OCI-LY7 (cell line): ENCODE measurements at regions not wholly inside any gene's neighbourhood (a gene's known extent, or its start where the extent isn't known, plus 50 kb on each side); places are given as distances from the start of the nearest gene placed in this dataset.

Source experiments
- BruUV-seq: library from RNA; stranded (reverse); fragments of 400-500 nt; replicated peaks from 2 replicates; lab custom pipeline; 2021; lab: Mats Ljungman, UMichigan
- CTCF ChIA-PET: fragments of 300-600 bp; sonication (Branson Sonifier 250); formaldehyde crosslinking; loops from one replicate; lab custom pipeline; 2022; ENCODE audit warnings: antibody characterized with exemption; ENCODE audit not compliant: unreplicated experiment; lab: Charles Lee
- POLR2A ChIA-PET: fragments of 300-600 bp; sonication (Branson Sonifier 250); formaldehyde crosslinking; loops from one replicate; lab custom pipeline; 2022; ENCODE audit warnings: antibody characterized with exemption; lab: Charles Lee
- DNase-seq: peaks from one replicate; pipeline ENCODE4 v3.0.0-alpha.2; 2015; ENCODE audit warnings: low spot score
- H2AFZ ChIP-seq: fragments of 200-600 bp; sonication (generic), shearing (Covaris generic); 2 replicates; pipeline ENCODE4 v1.6.1; 2014; ENCODE audit warnings: mild to moderate bottlenecking, antibody characterized with exemption, low read length, moderate library complexity
- H3K27ac ChIP-seq: fragments of 200-600 bp; sonication (generic); 2 replicates; pipeline ENCODE4 v1.5.1; 2014; ENCODE audit warnings: mixed run types, low read depth, mild to moderate bottlenecking, moderate library complexity, low read length, inconsistent platforms; ENCODE audit not compliant: poor library complexity, severe bottlenecking
- H3K36me3 ChIP-seq: fragments of 200-600 bp; sonication (generic); 2 replicates; pipeline ENCODE4 v1.6.1; 2014; ENCODE audit warnings: mild to moderate bottlenecking, antibody characterized with exemption, low read length, moderate library complexity, mixed read lengths; ENCODE audit not compliant: insufficient read depth
- H3K4me1 ChIP-seq: fragments of 200-600 bp; sonication (generic); 2 replicates; pipeline ENCODE4 v1.5.1; 2014; ENCODE audit warnings: mild to moderate bottlenecking, low read length; ENCODE audit not compliant: insufficient read depth, poor library complexity, severe bottlenecking
- H3K4me2 ChIP-seq: fragments of 200-600 bp; sonication (generic); 2 replicates; pipeline ENCODE4 v1.6.1; 2014; ENCODE audit warnings: mild to moderate bottlenecking, low read length
- H3K4me3 ChIP-seq: fragments of 200-600 bp; sonication (generic); 2 replicates; pipeline ENCODE4 v1.5.1; 2014; ENCODE audit warnings: mild to moderate bottlenecking, low read depth, low read length; ENCODE audit not compliant: poor library complexity, severe bottlenecking
- H3K79me2 ChIP-seq: fragments of 200-600 bp; sonication (generic); 2 replicates; pipeline ENCODE4 v1.6.1; 2016; ENCODE audit warnings: low read depth, mild to moderate bottlenecking, low read length, moderate library complexity, mixed read lengths; ENCODE audit not compliant: insufficient read depth
- H3K9me2 ChIP-seq: fragments of 200-600 bp; sonication (generic); 2 replicates; pipeline ENCODE4 v1.6.1; 2016; ENCODE audit warnings: mild to moderate bottlenecking, low read length, mixed read lengths; ENCODE audit not compliant: insufficient read depth
- H3K9me3 ChIP-seq: fragments of 200-600 bp; sonication (generic); 2 replicates; pipeline ENCODE4 v1.6.1; 2014; ENCODE audit warnings: mild to moderate bottlenecking, mixed run types, low read length, mixed read lengths
- H4K20me1 ChIP-seq: fragments of 200-600 bp; sonication (generic); 2 replicates; pipeline ENCODE4 v1.6.1; 2014; ENCODE audit warnings: mild to moderate bottlenecking, antibody characterized with exemption, low read length, moderate library complexity, mixed read lengths; ENCODE audit not compliant: insufficient read depth
- EZH2phosphoT487 ChIP-seq: fragments of 200-600 bp; sonication (generic); IDR thresholded peaks from 2 replicates; pipeline ENCODE4 v1.6.1; 2018; ENCODE audit warnings: low read depth, borderline replicate concordance, mild to moderate bottlenecking, mixed run types, antibody characterized with exemption, low read length, moderate library complexity, mixed read lengths
- intact Hi-C: fragments of 100-400 bp; cut with micrococcal nuclease; formaldehyde crosslinking; loops from one replicate; pipeline ENCODE4 v1.10.0; 2022; ENCODE audit not compliant: unreplicated experiment
- TF ChIP-seq, protein P1 (sequence below): fragments of 200-600 bp; sonication (generic); conservative IDR thresholded peaks from 2 replicates; pipeline ENCODE4 v1.5.1; 2014; ENCODE audit warnings: mild to moderate bottlenecking, antibody characterized with exemption, low read length, moderate library complexity, mixed read lengths

DNA sequence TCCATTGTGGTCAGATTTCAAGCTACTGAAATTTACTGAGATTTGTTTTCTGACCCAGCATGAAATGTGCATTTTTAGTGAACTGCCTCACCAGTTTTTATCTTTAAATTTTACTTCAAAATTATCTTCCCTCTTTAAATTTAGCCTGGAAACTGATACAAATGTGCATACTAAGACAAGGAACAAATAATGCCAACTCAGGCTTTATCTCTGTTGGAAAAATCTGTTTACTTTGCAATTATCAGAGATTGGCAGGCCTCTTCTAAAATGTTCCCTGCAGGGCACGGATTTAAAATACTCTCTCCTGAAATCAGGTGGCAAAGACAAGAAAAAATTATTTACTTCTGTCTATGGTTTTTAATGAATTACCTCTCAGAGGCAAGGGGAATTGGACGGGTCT, 151.0 kb upstream of the PTCH1 start:
- no peak overlapping the region for H3K4me2 ChIP-seq
- no peaks in the 10 kb centered on the region for H3K9me3 ChIP-seq
- intact Hi-C loops, result no loop called here
- no peak overlapping the region for H3K27ac ChIP-seq
- no peak overlapping the region for H2AFZ ChIP-seq
- TF ChIP-seq, protein P1, sequence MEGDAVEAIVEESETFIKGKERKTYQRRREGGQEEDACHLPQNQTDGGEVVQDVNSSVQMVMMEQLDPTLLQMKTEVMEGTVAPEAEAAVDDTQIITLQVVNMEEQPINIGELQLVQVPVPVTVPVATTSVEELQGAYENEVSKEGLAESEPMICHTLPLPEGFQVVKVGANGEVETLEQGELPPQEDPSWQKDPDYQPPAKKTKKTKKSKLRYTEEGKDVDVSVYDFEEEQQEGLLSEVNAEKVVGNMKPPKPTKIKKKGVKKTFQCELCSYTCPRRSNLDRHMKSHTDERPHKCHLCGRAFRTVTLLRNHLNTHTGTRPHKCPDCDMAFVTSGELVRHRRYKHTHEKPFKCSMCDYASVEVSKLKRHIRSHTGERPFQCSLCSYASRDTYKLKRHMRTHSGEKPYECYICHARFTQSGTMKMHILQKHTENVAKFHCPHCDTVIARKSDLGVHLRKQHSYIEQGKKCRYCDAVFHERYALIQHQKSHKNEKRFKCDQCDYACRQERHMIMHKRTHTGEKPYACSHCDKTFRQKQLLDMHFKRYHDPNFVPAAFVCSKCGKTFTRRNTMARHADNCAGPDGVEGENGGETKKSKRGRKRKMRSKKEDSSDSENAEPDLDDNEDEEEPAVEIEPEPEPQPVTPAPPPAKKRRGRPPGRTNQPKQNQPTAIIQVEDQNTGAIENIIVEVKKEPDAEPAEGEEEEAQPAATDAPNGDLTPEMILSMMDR, result no peak
- no peak for TF ChIP-seq EZH2phosphoT487
- no peaks in the 10 kb centered on the region for H3K79me2 ChIP-seq
- BruUV-seq, result no TSS peak
- DNase-seq, result no peak
- POLR2A ChIA-PET, result interaction anchor here (0.5 kb wide), 1 partner anchor 141 kb away, joined by 4 read pairs; no protein-coding TSS in a partner anchor
- H3K36me3 ChIP-seq, result no peaks in the 10 kb centered on the region
- CTCF ChIA-PET, result no interaction called here
- no peaks in the 10 kb centered on the region for H3K9me2 ChIP-seq
- H3K4me1 ChIP-seq, result no peaks in the 10 kb centered on the region
- no peaks in the 10 kb centered on the region for H4K20me1 ChIP-seq
- no peak overlapping the region for H3K4me3 ChIP-seq

DNA sequence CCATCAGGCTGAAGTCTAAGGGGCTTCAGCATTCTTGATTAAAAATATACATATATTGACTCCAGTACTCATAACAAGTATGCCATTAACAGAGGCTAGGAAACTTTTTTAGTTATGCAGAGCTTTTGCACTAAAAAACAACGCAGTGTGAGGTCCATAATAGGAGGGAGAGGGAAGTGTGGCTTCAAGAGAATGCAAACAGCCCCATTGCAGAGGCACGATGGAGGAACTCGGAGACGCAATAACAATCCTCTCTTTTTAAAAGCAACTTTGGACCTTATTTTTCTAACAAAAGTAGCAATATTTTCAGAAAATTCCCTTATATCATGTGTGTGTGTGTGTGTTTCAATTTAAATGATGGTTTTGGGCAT, 150.0 kb upstream of the PTCH1 start:
- Histone ChIP-seq H3K9me2 (no peaks in the 10 kb centered on the region), H2AFZ (no peak overlapping the region), H3K27ac (no peak overlapping the region), H3K4me2 (no peak overlapping the region), H3K36me3 (no peaks in the 10 kb centered on the region), H4K20me1 (no peaks in the 10 kb centered on the region), H3K4me3 (no peak overlapping the region), H3K9me3 (no peaks in the 10 kb centered on the region), H3K4me1 (no peaks in the 10 kb centered on the region), H3K79me2 (no peaks in the 10 kb centered on the region)
- CTCF ChIA-PET, result no interaction called here
- intact Hi-C loops, result no loop called here
- BruUV-seq, result no TSS peak
- POLR2A ChIA-PET, result no interaction called here
- no peak for DNase-seq
- no peak for TF ChIP-seq EZH2phosphoT487
- TF ChIP-seq, protein P1, result no peak

DNA sequence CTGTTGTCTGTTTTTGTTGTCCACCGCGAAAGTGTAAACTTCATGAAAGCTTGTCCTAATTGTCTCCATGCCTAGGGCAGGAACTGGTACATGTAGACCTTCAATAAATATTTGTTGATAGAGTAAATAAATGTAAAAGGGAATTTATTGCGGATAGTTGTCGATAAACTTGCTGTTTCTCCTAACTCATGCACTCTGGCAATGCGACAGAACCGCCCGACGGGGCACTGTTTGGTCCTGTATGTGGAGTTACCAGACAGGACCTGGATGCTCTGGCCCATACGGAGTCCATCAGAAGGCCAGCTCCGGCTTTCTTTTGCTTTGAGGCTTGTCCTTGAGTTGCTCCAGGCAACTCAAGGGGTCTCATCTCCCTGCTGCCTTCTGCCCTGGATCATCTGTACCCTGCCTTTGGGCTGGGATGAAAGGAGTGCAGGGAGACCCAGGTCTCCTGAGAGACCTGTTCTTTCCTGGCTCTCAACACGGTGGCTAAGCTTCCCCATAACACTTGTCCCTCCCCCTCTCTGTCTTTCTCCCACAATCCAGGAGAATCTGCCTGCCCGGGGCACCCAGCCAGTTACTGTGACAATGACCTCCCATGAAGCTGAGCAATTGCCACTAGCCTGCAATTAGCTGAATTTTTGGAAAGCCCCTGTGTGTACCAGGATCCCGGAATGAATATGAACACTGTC, 149.5 kb upstream of the PTCH1 start:
- H2AFZ ChIP-seq, result no peak overlapping the region
- DNase-seq, result no peak
- no TSS peak for BruUV-seq
- H3K4me3 ChIP-seq, result no peak overlapping the region
- intact Hi-C loops, result no loop called here
- no peak overlapping the region for H3K4me2 ChIP-seq
- CTCF ChIA-PET, result no interaction called here
- POLR2A ChIA-PET, result no interaction called here
- H3K79me2 ChIP-seq, result no peaks in the 10 kb centered on the region
- no peaks in the 10 kb centered on the region for H3K9me2 ChIP-seq
- H3K36me3 ChIP-seq, result no peaks in the 10 kb centered on the region
- H3K9me3 ChIP-seq, result no peaks in the 10 kb centered on the region
- H4K20me1 ChIP-seq, result no peaks in the 10 kb centered on the region
- no peak for TF ChIP-seq EZH2phosphoT487
- TF ChIP-seq, protein P1, result no peak
- H3K4me1 ChIP-seq, result no peaks in the 10 kb centered on the region
- no peak overlapping the region for H3K27ac ChIP-seq
